ENCODE measurements at regions not wholly inside any gene's neighbourhood (a gene's known extent, or its start where the extent isn't known, plus 50 kb on each side); places are given as distances from the start of the nearest gene placed in this dataset.
"Not testable (repeated sequence)": the region's sequence is repeated elsewhere in the genome, so short reads cannot be mapped to it uniquely, and the experiment has no call there.

- Histone ChIP-seq H3K27me3 (replicated peaks; ENCODE audit: control insufficient read depth, insufficient read depth, low read length) (peaks cover 11% of the 10 kb centered on the region), H3K4me1 (ENCODE audit: control insufficient read depth, insufficient read depth, low read length) (peaks cover 10% of the 10 kb centered on the region), H3K36me3 (ENCODE audit: control insufficient read depth, insufficient read depth, low read length, severe bottlenecking) (no peaks in the 10 kb centered on the region), H3K9me3 (ENCODE audit: control insufficient read depth, low read length) (no peaks in the 10 kb centered on the region), H3K4me3 (ENCODE audit: low read length) (no peak overlapping the region), H3K9ac (ENCODE audit: low read length) (no peak overlapping the region)
- no peak for DNase-seq (ENCODE audit: low read depth)
Measured at GRCh38 chr3:69496856-69497255, 111.0 kb upstream of the FRMD4B start.

- Histone ChIP-seq H3K4me3 (ENCODE audit: low read length) (no peak overlapping the region), H3K9me3 (ENCODE audit: control insufficient read depth, low read length) (no peaks in the 10 kb centered on the region), H3K27me3 (replicated peaks; ENCODE audit: control insufficient read depth, insufficient read depth, low read length) (peaks cover 11% of the 10 kb centered on the region), H3K9ac (ENCODE audit: low read length) (no peak overlapping the region), H3K36me3 (ENCODE audit: control insufficient read depth, insufficient read depth, low read length, severe bottlenecking) (no peaks in the 10 kb centered on the region), H3K4me1 (ENCODE audit: control insufficient read depth, insufficient read depth, low read length) (no peaks in the 10 kb centered on the region)
- DNase-seq (ENCODE audit: low read depth): no peak
Measured at GRCh38 chr3:69494185-69494584, 108.3 kb upstream of the FRMD4B start.

- H3K9me3 ChIP-seq (ENCODE audit: control insufficient read depth, low read length): no peaks in the 10 kb centered on the region
- H3K4me3 ChIP-seq (ENCODE audit: low read length): no peak overlapping the region
- H3K36me3 ChIP-seq (ENCODE audit: control insufficient read depth, insufficient read depth, low read length, severe bottlenecking): no peaks in the 10 kb centered on the region
- no peak overlapping the region for H3K9ac ChIP-seq (ENCODE audit: low read length)
- DNase-seq (ENCODE audit: low read depth): no peak
- H3K4me1 ChIP-seq (ENCODE audit: control insufficient read depth, insufficient read depth, low read length): no peaks in the 10 kb centered on the region
- peaks cover 11% of the 10 kb centered on the region for H3K27me3 ChIP-seq (replicated peaks; ENCODE audit: control insufficient read depth, insufficient read depth, low read length)
Measured at GRCh38 chr3:69493157-69493556, 107.3 kb upstream of the FRMD4B start.

GRCh38 chr3:69491975-69492374, 106.1 kb upstream of the FRMD4B start:
- no peak for DNase-seq (ENCODE audit: low read depth)
- no peak overlapping the region for H3K4me3 ChIP-seq (ENCODE audit: low read length)
- H3K4me1 ChIP-seq (ENCODE audit: control insufficient read depth, insufficient read depth, low read length): no peaks in the 10 kb centered on the region
- H3K36me3 ChIP-seq (ENCODE audit: control insufficient read depth, insufficient read depth, low read length, severe bottlenecking): no peaks in the 10 kb centered on the region
- no peaks in the 10 kb centered on the region for H3K9me3 ChIP-seq (ENCODE audit: control insufficient read depth, low read length)
- no peak overlapping the region for H3K9ac ChIP-seq (ENCODE audit: low read length)
- peaks cover 11% of the 10 kb centered on the region for H3K27me3 ChIP-seq (replicated peaks; ENCODE audit: control insufficient read depth, insufficient read depth, low read length)

GRCh38 chr3:69490971-69491370, 105.1 kb upstream of the FRMD4B start:
- no peak overlapping the region for H3K4me3 ChIP-seq (ENCODE audit: low read length)
- H3K36me3 ChIP-seq (ENCODE audit: control insufficient read depth, insufficient read depth, low read length, severe bottlenecking): no peaks in the 10 kb centered on the region
- no peak overlapping the region for H3K9ac ChIP-seq (ENCODE audit: low read length)
- no peak for DNase-seq (ENCODE audit: low read depth)
- H3K9me3 ChIP-seq (ENCODE audit: control insufficient read depth, low read length): no peaks in the 10 kb centered on the region
- H3K4me1 ChIP-seq (ENCODE audit: control insufficient read depth, insufficient read depth, low read length): no peaks in the 10 kb centered on the region
- peaks cover 8% of the 10 kb centered on the region for H3K27me3 ChIP-seq (replicated peaks; ENCODE audit: control insufficient read depth, insufficient read depth, low read length)

- Histone ChIP-seq H3K27me3 (replicated peaks; ENCODE audit: control insufficient read depth, insufficient read depth, low read length) (peaks cover 8% of the 10 kb centered on the region), H3K4me3 (ENCODE audit: low read length) (no peak overlapping the region), H3K36me3 (ENCODE audit: control insufficient read depth, insufficient read depth, low read length, severe bottlenecking) (no peaks in the 10 kb centered on the region), H3K9ac (ENCODE audit: low read length) (no peak overlapping the region), H3K9me3 (ENCODE audit: control insufficient read depth, low read length) (no peaks in the 10 kb centered on the region), H3K4me1 (ENCODE audit: control insufficient read depth, insufficient read depth, low read length) (no peaks in the 10 kb centered on the region)
- DNase-seq (ENCODE audit: low read depth): no peak
Measured at GRCh38 chr3:69490235-69490634, 104.3 kb upstream of the FRMD4B start.

GRCh38 chr3:69488026-69488425, 102.1 kb upstream of the FRMD4B start:
- H3K36me3 ChIP-seq (ENCODE audit: control insufficient read depth, insufficient read depth, low read length, severe bottlenecking): no peaks in the 10 kb centered on the region
- no peaks in the 10 kb centered on the region for H3K9me3 ChIP-seq (ENCODE audit: control insufficient read depth, low read length)
- no peak overlapping the region for H3K4me3 ChIP-seq (ENCODE audit: low read length)
- H3K27me3 ChIP-seq (replicated peaks; ENCODE audit: control insufficient read depth, insufficient read depth, low read length): peaks cover 4% of the 10 kb centered on the region
- H3K4me1 ChIP-seq (ENCODE audit: control insufficient read depth, insufficient read depth, low read length): no peaks in the 10 kb centered on the region
- no peak overlapping the region for H3K9ac ChIP-seq (ENCODE audit: low read length)
- DNase-seq (ENCODE audit: low read depth): no peak

GRCh38 chr3:69485489-69485888, 99.6 kb upstream of the FRMD4B start:
- no peaks in the 10 kb centered on the region for H3K9me3 ChIP-seq (ENCODE audit: control insufficient read depth, low read length)
- no peaks in the 10 kb centered on the region for H3K36me3 ChIP-seq (ENCODE audit: control insufficient read depth, insufficient read depth, low read length, severe bottlenecking)
- no peak for DNase-seq (ENCODE audit: low read depth)
- H3K27me3 ChIP-seq (replicated peaks; ENCODE audit: control insufficient read depth, insufficient read depth, low read length): no peaks in the 10 kb centered on the region
- H3K4me3 ChIP-seq (ENCODE audit: low read length): no peak overlapping the region
- no peaks in the 10 kb centered on the region for H3K4me1 ChIP-seq (ENCODE audit: control insufficient read depth, insufficient read depth, low read length)
- no peak overlapping the region for H3K9ac ChIP-seq (ENCODE audit: low read length)

GRCh38 chr3:69484507-69485393, 98.9 kb upstream of the FRMD4B start:
- H3K36me3 ChIP-seq (ENCODE audit: control insufficient read depth, insufficient read depth, low read length, severe bottlenecking): no peaks in the 10 kb centered on the region
- no peak for DNase-seq (ENCODE audit: low read depth)
- no peak overlapping the region for H3K4me3 ChIP-seq (ENCODE audit: low read length)
- H3K4me1 ChIP-seq (ENCODE audit: control insufficient read depth, insufficient read depth, low read length): no peaks in the 10 kb centered on the region
- H3K9me3 ChIP-seq (ENCODE audit: control insufficient read depth, low read length): no peaks in the 10 kb centered on the region
- H3K9ac ChIP-seq (ENCODE audit: low read length): no peak overlapping the region
- H3K27me3 ChIP-seq (replicated peaks; ENCODE audit: control insufficient read depth, insufficient read depth, low read length): no peaks in the 10 kb centered on the region

- no peaks in the 10 kb centered on the region for H3K4me1 ChIP-seq (ENCODE audit: control insufficient read depth, insufficient read depth, low read length)
- DNase-seq (ENCODE audit: low read depth): no peak
- no peak overlapping the region for H3K4me3 ChIP-seq (ENCODE audit: low read length)
- no peaks in the 10 kb centered on the region for H3K9me3 ChIP-seq (ENCODE audit: control insufficient read depth, low read length)
- H3K36me3 ChIP-seq (ENCODE audit: control insufficient read depth, insufficient read depth, low read length, severe bottlenecking): no peaks in the 10 kb centered on the region
- no peaks in the 10 kb centered on the region for H3K27me3 ChIP-seq (replicated peaks; ENCODE audit: control insufficient read depth, insufficient read depth, low read length)
- no peak overlapping the region for H3K9ac ChIP-seq (ENCODE audit: low read length)
Measured at GRCh38 chr3:69483449-69483848, 97.6 kb upstream of the FRMD4B start.

- DNase-seq (ENCODE audit: low read depth); H3K27me3 ChIP-seq (replicated peaks; ENCODE audit: control insufficient read depth, insufficient read depth, low read length); H3K36me3 ChIP-seq (ENCODE audit: control insufficient read depth, insufficient read depth, low read length, severe bottlenecking); H3K9ac ChIP-seq (ENCODE audit: low read length); H3K4me3 ChIP-seq (ENCODE audit: low read length); H3K9me3 ChIP-seq (ENCODE audit: control insufficient read depth, low read length); H3K4me1 ChIP-seq (ENCODE audit: control insufficient read depth, insufficient read depth, low read length): not testable (repeated sequence)
Measured at GRCh38 chr3:69480986-69481385, 95.1 kb upstream of the FRMD4B start.

GRCh38 chr3:69474186-69474585, 88.3 kb upstream of the FRMD4B start:
- H3K9me3 ChIP-seq (ENCODE audit: control insufficient read depth, low read length): no peaks in the 10 kb centered on the region
- no peak for DNase-seq (ENCODE audit: low read depth)
- H3K4me3 ChIP-seq (ENCODE audit: low read length): no peak overlapping the region
- H3K36me3 ChIP-seq (ENCODE audit: control insufficient read depth, insufficient read depth, low read length, severe bottlenecking): no peaks in the 10 kb centered on the region
- H3K9ac ChIP-seq (ENCODE audit: low read length): no peak overlapping the region
- no peaks in the 10 kb centered on the region for H3K4me1 ChIP-seq (ENCODE audit: control insufficient read depth, insufficient read depth, low read length)
- H3K27me3 ChIP-seq (replicated peaks; ENCODE audit: control insufficient read depth, insufficient read depth, low read length): peaks cover 3% of the 10 kb centered on the region
